Stimulated activated naive B cell treated with anti-CD40 and anti-IgM and Interleukin-4, amounts not matched to agents 10 μg/mL and 1 μg/mL and 100 μg/mL, for 72 hours (primary cell): ENCODE measurements at regions not wholly inside any gene's neighbourhood (a gene's known extent, or its start where the extent isn't known, plus 50 kb on each side); places are given as distances from the start of the nearest gene placed in this dataset.

Experiments used
- ATAC-seq, 2 donors: fragments of 150-1000 bp; cut with Tn5 transposase; replicated peaks; 2 replicates each; pipeline ENCODE4 v1.10.0; 2021; ENCODE audit warnings: moderate library complexity in 1 of 2
- DNase-seq: peaks from one replicate; pipeline ENCODE4 v3.0.0; 2021
- H3K27ac Mint-ChIP-seq: one replicate; pipeline ENCODE4 v1.8.0; 2022; ENCODE audit warnings: mild to moderate bottlenecking, mixed read lengths
- H3K27me3 Mint-ChIP-seq, 2 donors: one replicate each; pipeline ENCODE4 v1.8.0; 2022; ENCODE audit warnings: mixed read lengths in 2 of 2
- H3K36me3 Mint-ChIP-seq, 2 donors: one replicate each; pipeline ENCODE4 v1.8.0; 2022; ENCODE audit warnings: mixed read lengths in 2 of 2, mild to moderate bottlenecking in 1 of 2
- H3K4me1 Mint-ChIP-seq, 2 donors: one replicate each; pipeline ENCODE4 v1.8.0; 2022; ENCODE audit warnings: mixed read lengths in 2 of 2, mild to moderate bottlenecking in 1 of 2
- H3K4me3 Mint-ChIP-seq, 2 donors: one replicate each; pipeline ENCODE4 v1.8.0; 2022; ENCODE audit warnings: mild to moderate bottlenecking in 2 of 2, mixed read lengths in 2 of 2, moderate library complexity in 1 of 2
- H3K9me3 Mint-ChIP-seq, 2 donors: one replicate each; pipeline ENCODE4 v1.8.0; 2022; ENCODE audit warnings: mixed read lengths in 2 of 2, mild to moderate bottlenecking in 1 of 2

DNA sequence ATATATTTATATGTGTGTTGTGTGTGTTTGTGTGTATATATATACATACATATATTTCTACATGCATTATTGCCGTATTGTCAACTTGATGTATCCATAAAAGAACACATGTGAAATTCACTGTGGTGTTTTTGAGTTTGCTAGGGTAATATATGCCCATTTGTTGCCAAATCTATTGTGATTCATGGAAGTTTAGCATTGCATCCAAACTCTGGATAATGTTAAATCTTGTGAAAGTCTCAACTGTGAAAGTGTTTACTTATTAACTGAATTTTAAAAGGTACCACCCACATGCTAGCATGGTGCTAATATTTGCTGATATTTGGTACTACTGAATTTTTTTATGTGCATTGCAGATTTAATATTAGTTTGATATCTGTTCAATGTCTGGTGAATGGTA is 96.6 kb upstream of the SLC8A1 start:
- ATAC-seq (no peak), DNase-seq (no peak)
- H3K36me3 Mint-ChIP-seq, result no peaks in the 10 kb centered on the region
- H3K4me1 Mint-ChIP-seq, result no peaks in the 10 kb centered on the region
- no peaks in the 10 kb centered on the region for H3K9me3 Mint-ChIP-seq
- no peak overlapping the region for H3K4me3 Mint-ChIP-seq
- no peak overlapping the region for H3K27ac Mint-ChIP-seq
- no peaks in the 10 kb centered on the region for H3K27me3 Mint-ChIP-seq

DNA sequence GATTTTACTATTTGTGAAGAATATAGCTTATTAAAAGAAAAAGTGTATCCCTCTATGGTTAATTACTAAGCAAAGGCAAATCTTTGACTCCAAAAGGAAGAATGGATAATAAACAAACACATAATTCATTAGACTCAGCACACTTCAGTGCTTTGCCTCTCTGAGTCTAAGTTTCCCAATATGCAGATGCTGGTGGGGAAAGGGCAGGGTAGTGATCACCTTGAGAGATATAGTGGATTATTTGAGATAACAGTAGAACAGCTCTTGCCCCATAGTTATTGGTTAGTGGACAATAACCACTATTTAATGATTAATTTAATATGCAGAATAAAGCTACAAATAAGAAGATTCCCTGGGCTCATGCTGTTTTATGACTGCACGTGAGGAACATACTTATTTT is 98.2 kb upstream of the SLC8A1 start:
- DNase-seq (no peak), ATAC-seq (no peak)
- no peaks in the 10 kb centered on the region for H3K36me3 Mint-ChIP-seq
- no peak overlapping the region for H3K4me3 Mint-ChIP-seq
- no peaks in the 10 kb centered on the region for H3K4me1 Mint-ChIP-seq
- H3K27ac Mint-ChIP-seq, result no peak overlapping the region
- H3K9me3 Mint-ChIP-seq, result no peaks in the 10 kb centered on the region
- no peaks in the 10 kb centered on the region for H3K27me3 Mint-ChIP-seq

DNA sequence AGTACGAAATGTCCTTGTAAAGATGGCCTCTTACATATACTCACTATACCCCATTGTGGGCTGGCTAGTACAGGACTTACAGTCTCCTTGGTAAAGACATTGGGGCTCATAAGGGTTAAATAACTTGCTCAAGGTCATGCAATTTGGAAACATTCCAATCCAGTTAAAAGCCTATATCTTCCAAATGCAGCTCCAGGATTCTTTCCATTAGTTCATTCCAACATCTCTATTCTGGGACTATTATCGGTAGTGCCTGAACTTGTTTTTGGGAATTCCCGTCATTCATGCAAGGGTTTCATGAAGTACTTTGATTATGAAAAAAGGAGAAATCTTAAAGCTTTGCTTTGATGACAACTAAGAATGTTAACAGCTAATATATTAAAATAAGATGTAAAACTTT is 99.2 kb upstream of the SLC8A1 start:
- Mint-ChIP-seq H3K4me3 (no peak overlapping the region), H3K4me1 (no peaks in the 10 kb centered on the region), H3K9me3 (no peaks in the 10 kb centered on the region), H3K27ac (no peak overlapping the region), H3K36me3 (no peaks in the 10 kb centered on the region), H3K27me3 (no peaks in the 10 kb centered on the region)
- ATAC-seq, result no peak
- DNase-seq, result no peak

DNA sequence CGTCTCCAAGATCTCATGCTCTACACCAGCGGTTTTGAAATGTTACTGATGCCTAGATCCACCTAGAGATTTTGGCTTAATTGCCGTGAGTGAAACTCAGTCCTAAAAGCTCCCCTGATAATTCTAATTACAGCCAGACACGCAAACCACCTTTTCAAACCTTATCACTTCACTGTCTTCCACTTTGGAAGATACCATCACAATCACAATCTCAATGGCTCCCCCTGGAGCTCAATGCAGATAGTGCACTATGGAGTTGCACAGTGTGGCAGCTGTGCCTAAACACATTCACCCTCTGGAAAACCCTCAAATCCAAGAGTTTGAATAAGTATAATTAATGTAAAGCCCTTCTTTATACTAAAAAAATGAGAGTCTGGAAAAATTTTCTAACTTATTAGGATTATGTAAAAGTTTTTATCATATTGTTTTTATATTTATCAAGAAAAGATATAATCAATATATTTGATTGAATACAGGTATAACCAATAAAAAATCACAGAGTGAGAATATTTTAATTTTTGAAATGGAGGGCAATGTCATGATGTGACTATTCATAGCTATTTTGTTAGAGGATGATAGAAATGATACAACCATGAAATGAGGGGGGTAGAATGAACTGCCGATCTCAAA is 102.9 kb upstream of the SLC8A1 start:
- Mint-ChIP-seq H3K4me3 (no peak overlapping the region), H3K9me3 (no peaks in the 10 kb centered on the region), H3K27me3 (no peaks in the 10 kb centered on the region), H3K4me1 (no peaks in the 10 kb centered on the region), H3K36me3 (no peaks in the 10 kb centered on the region), H3K27ac (no peak overlapping the region)
- ATAC-seq (peak; percentile 75 to 76), DNase-seq (peak; percentile 23)

DNA sequence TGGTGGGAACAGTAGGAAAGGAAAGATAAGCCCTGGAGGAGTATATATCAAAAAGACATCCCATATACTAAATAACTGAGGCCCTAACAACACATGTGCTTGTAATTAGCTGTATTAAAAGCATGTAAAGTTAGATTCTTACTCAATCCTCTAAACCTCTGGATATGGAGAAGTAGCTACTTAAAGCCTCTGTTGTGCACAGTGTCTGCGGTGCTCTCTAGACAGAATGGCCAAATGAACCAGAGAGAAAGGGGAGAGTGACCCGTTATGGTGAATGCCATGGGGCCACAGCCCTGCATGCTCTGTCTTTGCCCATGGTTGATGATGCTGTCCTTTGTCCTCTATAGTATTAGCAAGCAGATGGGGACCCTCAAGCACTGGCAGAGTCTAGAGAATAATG is 104.4 kb upstream of the SLC8A1 start:
- Mint-ChIP-seq H3K4me3 (no peak overlapping the region), H3K27me3 (no peaks in the 10 kb centered on the region), H3K27ac (no peak overlapping the region), H3K4me1 (no peaks in the 10 kb centered on the region), H3K9me3 (no peaks in the 10 kb centered on the region), H3K36me3 (no peaks in the 10 kb centered on the region)
- ATAC-seq (no peak), DNase-seq (no peak)

DNA sequence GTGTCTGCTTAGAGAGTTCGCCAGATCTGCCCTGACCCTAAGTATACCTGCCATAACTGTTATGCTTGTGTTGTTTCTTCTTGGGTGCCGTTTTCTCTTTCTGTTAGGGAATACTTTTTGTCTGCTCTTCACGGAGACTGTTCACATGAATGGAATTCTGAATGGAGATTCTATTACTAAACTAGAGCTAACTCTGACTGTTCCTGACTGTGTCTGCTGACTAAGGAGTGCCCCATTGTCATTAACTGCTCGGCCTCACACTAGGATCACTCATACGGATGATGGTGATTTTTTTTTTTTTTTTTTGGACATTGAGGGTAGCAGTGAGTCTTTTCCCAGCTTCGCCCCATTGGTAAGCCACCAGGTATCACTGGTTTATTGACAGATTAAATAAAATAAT is 104.8 kb upstream of the SLC8A1 start:
- Mint-ChIP-seq H3K9me3 (no peaks in the 10 kb centered on the region), H3K27ac (no peak overlapping the region), H3K4me3 (no peak overlapping the region), H3K4me1 (no peaks in the 10 kb centered on the region), H3K27me3 (no peaks in the 10 kb centered on the region), H3K36me3 (no peaks in the 10 kb centered on the region)
- DNase-seq, result no peak
- no peak for ATAC-seq

DNA sequence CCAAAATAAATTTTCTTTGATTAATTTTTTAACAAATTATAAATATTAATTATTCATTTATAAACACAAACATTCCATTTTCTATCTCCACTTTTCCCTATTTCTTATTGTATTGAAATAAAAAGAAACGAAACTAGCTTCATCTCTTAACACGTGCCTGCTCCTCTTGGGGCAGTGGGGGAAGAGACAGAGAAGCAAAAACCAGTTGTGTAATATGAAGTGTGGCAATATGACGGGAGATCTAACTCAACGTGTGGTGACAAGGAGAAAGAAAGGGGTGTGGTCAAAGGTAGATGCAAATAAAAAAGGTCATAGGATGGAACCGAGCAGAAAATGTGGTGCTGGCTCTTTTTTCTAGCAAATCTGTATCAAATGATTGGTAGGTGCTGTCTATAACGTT is 106.9 kb upstream of the SLC8A1 start:
- Mint-ChIP-seq H3K9me3 (no peaks in the 10 kb centered on the region), H3K27ac (no peak overlapping the region), H3K4me1 (no peaks in the 10 kb centered on the region), H3K36me3 (no peaks in the 10 kb centered on the region), H3K4me3 (no peak overlapping the region), H3K27me3 (no peaks in the 10 kb centered on the region)
- DNase-seq (no peak), ATAC-seq (no peak)

DNA sequence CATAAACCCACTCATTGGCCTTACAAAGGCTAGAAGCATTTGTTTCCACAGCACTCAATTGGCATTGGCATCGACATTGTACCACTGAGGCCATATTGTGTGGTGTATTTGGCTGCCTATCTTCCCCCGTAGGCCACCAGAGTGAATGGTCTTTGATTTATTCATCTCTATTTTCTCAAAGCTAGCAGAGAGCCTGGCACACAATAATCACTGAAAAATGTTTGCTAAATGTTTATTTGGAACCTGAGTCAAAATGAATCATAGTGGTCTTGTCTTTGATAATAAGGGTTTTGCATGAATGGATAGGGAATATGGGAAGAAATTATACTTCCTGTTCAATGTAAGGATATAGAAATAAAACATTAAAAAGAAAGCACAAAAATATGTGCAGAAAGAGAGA is 107.3 kb upstream of the SLC8A1 start:
- Mint-ChIP-seq H3K36me3 (no peaks in the 10 kb centered on the region), H3K4me3 (no peak overlapping the region)

DNA sequence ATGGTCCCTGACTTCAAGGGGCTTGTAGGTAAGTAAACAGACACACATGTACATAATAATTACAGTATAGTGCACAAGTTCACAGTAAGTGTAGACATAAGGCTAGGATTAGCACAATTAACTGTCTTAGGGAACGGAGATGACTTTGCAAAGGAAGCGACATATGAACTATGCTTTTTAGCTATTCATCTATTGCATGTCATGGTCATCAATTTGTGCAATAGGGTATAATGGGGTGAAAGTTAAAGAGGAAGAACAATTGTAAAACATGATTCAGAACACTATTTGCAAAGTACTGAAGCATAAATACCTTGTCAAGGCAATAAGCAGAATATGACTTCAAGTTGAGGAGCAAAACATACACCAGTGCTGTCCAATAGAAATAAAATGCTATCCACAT is 112.3 kb upstream of the SLC8A1 start:
- Mint-ChIP-seq H3K4me1 (no peaks in the 10 kb centered on the region), H3K27ac (no peak overlapping the region), H3K9me3 (no peaks in the 10 kb centered on the region), H3K27me3 (no peaks in the 10 kb centered on the region), H3K4me3 (no peak overlapping the region), H3K36me3 (no peaks in the 10 kb centered on the region)
- no peak for ATAC-seq
- DNase-seq, result no peak

More for the DNA sequence above, 107.3 kb upstream of the SLC8A1 start:
- Mint-ChIP-seq H3K4me1 (no peaks in the 10 kb centered on the region), H3K27ac (no peak overlapping the region), H3K9me3 (no peaks in the 10 kb centered on the region), H3K27me3 (no peaks in the 10 kb centered on the region)
- DNase-seq, result no peak
- ATAC-seq, result no peak

DNA sequence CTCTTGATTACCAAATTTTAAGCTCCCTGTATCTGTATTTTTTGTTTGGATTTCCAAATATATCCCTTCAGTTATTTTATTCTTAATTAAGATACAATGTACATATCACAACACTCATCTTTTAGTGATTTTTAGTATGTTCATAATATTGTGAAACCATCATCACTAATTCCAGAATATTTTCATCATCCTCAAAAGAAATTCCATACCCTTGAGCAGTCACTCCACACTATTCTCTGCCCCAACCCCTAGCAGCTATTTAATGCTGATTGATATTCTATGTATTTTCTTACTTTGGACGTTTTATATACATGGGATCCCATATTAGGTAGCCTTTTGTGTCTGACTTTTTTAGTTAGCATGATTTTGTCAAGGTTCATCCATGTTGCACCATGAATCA is 127.4 kb upstream of the SLC8A1 start:
- no peaks in the 10 kb centered on the region for H3K27me3 Mint-ChIP-seq
- H3K4me1 Mint-ChIP-seq, result no peaks in the 10 kb centered on the region
- no peaks in the 10 kb centered on the region for H3K36me3 Mint-ChIP-seq
- ATAC-seq, result no peak
- no peak for DNase-seq
- H3K27ac Mint-ChIP-seq, result no peak overlapping the region
- no peak overlapping the region for H3K4me3 Mint-ChIP-seq
- H3K9me3 Mint-ChIP-seq, result peaks cover 2 to 4% of the 10 kb centered on the region in 2 donors

DNA sequence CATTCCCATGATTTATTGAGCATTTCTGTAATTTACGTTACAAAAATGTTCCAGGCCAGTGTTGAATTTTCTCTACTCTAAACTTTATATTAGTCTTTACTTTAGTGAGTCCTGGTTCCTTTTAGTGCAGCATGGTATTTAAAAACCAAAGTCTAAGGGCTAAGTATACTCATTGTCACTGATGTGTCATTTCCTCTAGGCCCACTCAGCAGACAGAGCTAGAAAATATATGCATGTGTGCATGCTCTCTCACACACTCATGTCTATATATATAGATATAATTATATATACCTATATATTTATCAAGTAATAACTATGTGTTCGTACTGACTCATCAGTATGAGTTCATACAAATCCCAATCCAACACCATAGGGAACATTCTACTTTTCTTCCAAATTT is 132.5 kb upstream of the SLC8A1 start:
- H3K27ac Mint-ChIP-seq, result no peak overlapping the region
- ATAC-seq, result no peak
- no peaks in the 10 kb centered on the region for H3K4me1 Mint-ChIP-seq
- H3K9me3 Mint-ChIP-seq, result peaks cover 2 to 4% of the 10 kb centered on the region in 2 donors
- H3K36me3 Mint-ChIP-seq, result no peaks in the 10 kb centered on the region
- DNase-seq, result no peak
- H3K27me3 Mint-ChIP-seq, result peaks cover 0 to 4% of the 10 kb centered on the region in 2 donors
- no peak overlapping the region for H3K4me3 Mint-ChIP-seq

DNA sequence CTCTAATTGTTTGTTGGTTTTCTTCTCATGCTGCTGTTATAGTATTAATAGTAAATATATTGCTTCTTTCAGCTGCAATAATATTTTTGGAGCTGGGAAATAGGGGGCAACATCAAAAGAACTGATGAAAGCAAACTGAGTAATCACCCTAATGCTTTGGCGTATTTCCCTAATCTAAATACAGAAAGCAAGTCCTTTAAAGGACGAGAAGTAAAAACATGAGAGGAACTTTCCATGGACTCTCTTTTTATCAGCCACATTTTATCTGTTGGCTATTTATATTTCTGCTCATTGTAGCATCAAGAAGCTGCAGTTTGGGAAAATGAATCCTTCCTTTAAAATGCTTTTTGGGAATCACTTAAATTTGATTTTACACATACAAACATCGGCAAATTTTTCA is 139.9 kb upstream of the SLC8A1 start:
- H3K4me3 Mint-ChIP-seq, result no peak overlapping the region
- ATAC-seq (no peak), DNase-seq (no peak)
- peaks cover 0 to 4% of the 10 kb centered on the region in 2 donors for H3K27me3 Mint-ChIP-seq
- H3K36me3 Mint-ChIP-seq, result no peaks in the 10 kb centered on the region
- no peak overlapping the region for H3K27ac Mint-ChIP-seq
- no peaks in the 10 kb centered on the region for H3K4me1 Mint-ChIP-seq
- H3K9me3 Mint-ChIP-seq, result no peaks in the 10 kb centered on the region

DNA sequence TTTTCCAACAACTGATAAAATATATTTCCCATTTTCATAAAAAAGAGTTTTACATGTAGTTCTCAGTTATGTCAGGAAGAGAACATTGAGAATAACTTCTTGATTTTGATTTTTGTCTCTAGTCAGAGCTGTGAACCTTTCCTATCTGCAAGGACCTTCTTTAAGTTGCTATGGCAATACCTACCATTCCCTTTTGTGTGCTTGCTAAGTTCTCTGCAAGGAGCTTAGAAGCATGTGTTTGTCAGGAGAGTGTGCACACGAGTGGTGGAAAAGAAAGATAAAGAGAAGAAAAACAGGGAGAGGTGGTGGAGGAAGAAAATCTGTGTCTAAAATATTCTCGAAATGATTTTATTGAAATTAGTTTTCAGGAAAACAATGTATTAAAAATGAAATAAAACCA is 140.3 kb upstream of the SLC8A1 start:
- Mint-ChIP-seq H3K27ac (no peak overlapping the region), H3K27me3 (peaks cover 0 to 4% of the 10 kb centered on the region in 2 donors), H3K36me3 (no peaks in the 10 kb centered on the region), H3K9me3 (no peaks in the 10 kb centered on the region), H3K4me3 (no peak overlapping the region), H3K4me1 (no peaks in the 10 kb centered on the region)
- no peak for DNase-seq
- no peak for ATAC-seq

DNA sequence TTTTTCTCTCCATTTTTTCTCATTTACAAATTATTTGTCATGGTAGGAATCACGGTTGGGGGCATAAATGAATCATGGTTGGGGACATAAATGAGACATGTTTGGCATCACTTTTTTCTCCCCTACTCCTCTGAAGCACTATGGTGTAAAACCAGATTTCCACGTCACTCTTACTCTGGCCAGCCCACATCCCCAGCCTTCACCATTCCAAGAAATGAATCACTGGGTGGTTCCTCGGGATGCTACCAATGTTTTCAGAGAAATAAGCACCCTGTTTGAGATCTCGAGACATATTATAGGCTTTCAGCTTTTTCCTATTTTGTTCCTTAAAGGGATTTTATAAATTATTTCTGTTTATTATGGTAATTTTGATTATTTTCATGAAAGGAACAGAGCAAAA is 155.0 kb upstream of the SLC8A1 start:
- ATAC-seq (no peak), DNase-seq (no peak)
- no peak overlapping the region for H3K4me3 Mint-ChIP-seq
- no peaks in the 10 kb centered on the region for H3K4me1 Mint-ChIP-seq
- H3K9me3 Mint-ChIP-seq, result no peaks in the 10 kb centered on the region
- no peaks in the 10 kb centered on the region for H3K36me3 Mint-ChIP-seq
- no peaks in the 10 kb centered on the region for H3K27me3 Mint-ChIP-seq
- H3K27ac Mint-ChIP-seq, result no peak overlapping the region

DNA sequence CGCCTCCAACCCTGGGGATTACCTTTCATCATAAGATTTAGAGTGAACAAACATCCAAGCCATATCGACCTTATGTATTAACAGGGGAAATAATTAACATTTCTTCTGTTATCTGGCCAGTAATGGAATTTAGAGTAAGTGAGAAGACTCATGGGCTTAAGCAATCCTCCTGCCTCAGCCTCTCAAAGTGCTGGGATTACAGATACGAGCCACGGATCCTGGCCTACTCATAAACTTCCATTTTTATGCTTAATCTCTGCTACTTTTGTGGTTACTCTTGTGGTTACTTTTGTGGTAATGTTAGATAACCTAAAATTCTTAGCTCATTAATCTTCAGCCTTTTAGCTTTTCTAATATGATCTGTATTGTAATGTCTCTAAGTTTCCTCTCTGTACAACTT is 159.3 kb upstream of the SLC8A1 start:
- Mint-ChIP-seq H3K4me1 (no peaks in the 10 kb centered on the region), H3K9me3 (peaks cover 0 to 3% of the 10 kb centered on the region in 2 donors), H3K36me3 (no peaks in the 10 kb centered on the region), H3K27me3 (no peaks in the 10 kb centered on the region), H3K4me3 (no peak overlapping the region), H3K27ac (no peak overlapping the region)
- DNase-seq, result no peak
- no peak for ATAC-seq

DNA sequence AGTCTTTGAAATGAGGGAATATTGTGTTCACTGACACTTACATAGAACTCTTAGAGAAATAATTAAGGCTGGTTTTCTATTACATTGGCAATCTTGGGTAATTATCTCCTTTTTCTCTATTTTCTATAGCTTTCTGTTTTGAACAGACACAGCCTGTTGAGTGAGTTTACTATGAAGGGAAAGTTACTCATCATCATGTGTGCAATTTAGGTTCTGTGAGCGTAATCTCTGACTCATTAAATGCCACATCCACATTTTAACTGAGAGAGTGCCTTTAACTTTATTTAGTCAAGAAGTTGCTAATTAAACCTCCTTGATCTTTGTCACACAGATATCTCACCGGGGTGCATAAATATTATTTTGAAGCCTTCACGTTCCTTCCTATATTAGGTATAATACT is 174.0 kb upstream of the SLC8A1 start:
- no peak overlapping the region for H3K4me3 Mint-ChIP-seq
- H3K36me3 Mint-ChIP-seq, result no peaks in the 10 kb centered on the region
- no peaks in the 10 kb centered on the region for H3K9me3 Mint-ChIP-seq
- no peaks in the 10 kb centered on the region for H3K27me3 Mint-ChIP-seq
- no peaks in the 10 kb centered on the region for H3K4me1 Mint-ChIP-seq
- H3K27ac Mint-ChIP-seq, result no peak overlapping the region
- no peak for DNase-seq
- no peak for ATAC-seq
